Esophagus (tissue), 2 donors: ENCODE measurements at regions not wholly inside any gene's neighbourhood (a gene's known extent, or its start where the extent isn't known, plus 50 kb on each side); places are given as distances from the start of the nearest gene placed in this dataset.

ENCODE experiments used
- H3K27ac ChIP-seq, 2 donors: one replicate each; pipeline ENCODE4 v1.5.1; 2013; ENCODE audit warnings: low read depth in 2 of 2, mild to moderate bottlenecking in 2 of 2, inconsistent platforms in 1 of 2, low read length in 1 of 2, moderate library complexity in 1 of 2
- H3K27me3 ChIP-seq, 2 donors: one replicate each; pipeline ENCODE4 v1.6.1; 2013; ENCODE audit warnings: low read length in 2 of 2, control low read depth in 1 of 2, mild to moderate bottlenecking in 1 of 2; ENCODE audit not compliant: insufficient read depth in 2 of 2, control insufficient read depth in 1 of 2
- H3K36me3 ChIP-seq, 2 donors: one replicate each; pipeline ENCODE4 v1.6.1; 2013; ENCODE audit warnings: low read length in 1 of 2; ENCODE audit not compliant: control insufficient read depth in 2 of 2, insufficient read depth in 2 of 2
- H3K4me1 ChIP-seq, 2 donors: one replicate each; pipeline ENCODE4 v1.6.1; 2013; ENCODE audit warnings: low read length in 1 of 2; ENCODE audit not compliant: control insufficient read depth in 2 of 2, insufficient read depth in 2 of 2
- H3K4me3 ChIP-seq, 2 donors: one replicate each; pipeline ENCODE4 v1.5.1; 2013; ENCODE audit warnings: low read length in 2 of 2, mild to moderate bottlenecking in 2 of 2, low read depth in 1 of 2, moderate library complexity in 1 of 2
- H3K9me3 ChIP-seq, 2 donors: one replicate each; pipeline ENCODE4 v1.6.1; 2013; ENCODE audit warnings: mild to moderate bottlenecking in 2 of 2, low read depth in 1 of 2, low read length in 1 of 2, moderate library complexity in 1 of 2; ENCODE audit not compliant: control insufficient read depth in 2 of 2, insufficient read depth in 1 of 2
- WGBS, 2 donors: extraction: QIAGEN DNeasy Blood & Tissue Kit; methylation state at CpG; one replicate each; pipeline ENCODE4 v1.1.7; 2013; 5-methylcytosine and 5-hydroxymethylcytosine counted together
- donor health status: healthy with polysubstance abuse.
- donor health status: Bipolar disorder and iron deficiency.

GRCh38 chr2:147578529-147578928 lies 266.3 kb upstream of the ACVR2A start:
- no peaks in the 10 kb centered on the region for H3K36me3 ChIP-seq
- 85 to 90% methylated on average over 3 of the region's 3 CpGs for WGBS, 2 donors
- H3K4me1 ChIP-seq = no peaks in the 10 kb centered on the region
- H3K27ac ChIP-seq = no peak overlapping the region
- no peak overlapping the region for H3K4me3 ChIP-seq
- no peaks in the 10 kb centered on the region for H3K9me3 ChIP-seq
- no peaks in the 10 kb centered on the region for H3K27me3 ChIP-seq

GRCh38 chr2:147577998-147578380 lies 266.8 kb upstream of the ACVR2A start:
- no peak overlapping the region for H3K27ac ChIP-seq

GRCh38 chr2:147577323-147577997 lies 267.4 kb upstream of the ACVR2A start:
- no peaks in the 10 kb centered on the region for H3K36me3 ChIP-seq
- H3K4me1 ChIP-seq = no peaks in the 10 kb centered on the region
- no peaks in the 10 kb centered on the region for H3K9me3 ChIP-seq
- H3K27me3 ChIP-seq = no peaks in the 10 kb centered on the region
- no peak overlapping the region for H3K27ac ChIP-seq
- no peak overlapping the region for H3K4me3 ChIP-seq
- WGBS, 2 donors = 71% methylated on average over 8 of the region's 8 CpGs

More at GRCh38 chr2:147577998-147578380, 266.8 kb upstream of the ACVR2A start:
- H3K36me3 ChIP-seq = no peaks in the 10 kb centered on the region
- 98% methylated on average over 2 of the region's 2 CpGs for WGBS, 2 donors
- H3K9me3 ChIP-seq = no peaks in the 10 kb centered on the region
- no peaks in the 10 kb centered on the region for H3K4me1 ChIP-seq
- H3K27me3 ChIP-seq = no peaks in the 10 kb centered on the region
- no peak overlapping the region for H3K4me3 ChIP-seq

GRCh38 chr2:147575106-147575505 lies 269.7 kb upstream of the ACVR2A start:
- Histone ChIP-seq H3K36me3 (no peaks in the 10 kb centered on the region), H3K4me3 (no peak overlapping the region), H3K27me3 (no peaks in the 10 kb centered on the region), H3K27ac (no peak overlapping the region), H3K4me1 (no peaks in the 10 kb centered on the region), H3K9me3 (no peaks in the 10 kb centered on the region)
- WGBS, 2 donors = 78 to 79% methylated on average over 3 of the region's 3 CpGs

- H3K27me3 ChIP-seq = no peaks in the 10 kb centered on the region
- no peaks in the 10 kb centered on the region for H3K9me3 ChIP-seq
- H3K4me1 ChIP-seq = no peaks in the 10 kb centered on the region
- H3K36me3 ChIP-seq = no peaks in the 10 kb centered on the region
- no peak overlapping the region for H3K4me3 ChIP-seq
- no peak overlapping the region for H3K27ac ChIP-seq
- 45 to 79% methylated on average over 2 of the region's 2 CpGs for WGBS, 2 donors
Measured at GRCh38 chr2:147572622-147573021, 272.2 kb upstream of the ACVR2A start.

- no peaks in the 10 kb centered on the region for H3K4me1 ChIP-seq
- 33 to 42% methylated on average over 3 of the region's 3 CpGs for WGBS, 2 donors
- H3K27ac ChIP-seq = no peak overlapping the region
- H3K27me3 ChIP-seq = no peaks in the 10 kb centered on the region
- H3K9me3 ChIP-seq = no peaks in the 10 kb centered on the region
- no peaks in the 10 kb centered on the region for H3K36me3 ChIP-seq
- no peak overlapping the region for H3K4me3 ChIP-seq
Measured at GRCh38 chr2:147569426-147569825, 275.4 kb upstream of the ACVR2A start.

GRCh38 chr2:147568109-147568508 lies 276.7 kb upstream of the ACVR2A start:
- no peaks in the 10 kb centered on the region for H3K36me3 ChIP-seq
- H3K4me3 ChIP-seq = no peak overlapping the region
- no peak overlapping the region for H3K27ac ChIP-seq
- 85 to 92% methylated on average over 3 of the region's 3 CpGs for WGBS, 2 donors
- no peaks in the 10 kb centered on the region for H3K9me3 ChIP-seq
- H3K27me3 ChIP-seq = no peaks in the 10 kb centered on the region
- no peaks in the 10 kb centered on the region for H3K4me1 ChIP-seq

GRCh38 chr2:147567136-147567535 lies 277.7 kb upstream of the ACVR2A start:
- Histone ChIP-seq H3K9me3 (no peaks in the 10 kb centered on the region), H3K27me3 (no peaks in the 10 kb centered on the region), H3K4me1 (no peaks in the 10 kb centered on the region), H3K27ac (no peak overlapping the region), H3K4me3 (no peak overlapping the region), H3K36me3 (no peaks in the 10 kb centered on the region)
- WGBS, 2 donors = 32 to 52% methylated on average over 2 of the region's 2 CpGs

- H3K27ac ChIP-seq = no peak overlapping the region
- H3K4me3 ChIP-seq = no peak overlapping the region
- no peaks in the 10 kb centered on the region for H3K27me3 ChIP-seq
- 57 to 69% methylated on average over 5 of the region's 5 CpGs for WGBS, 2 donors
- no peaks in the 10 kb centered on the region for H3K9me3 ChIP-seq
- H3K36me3 ChIP-seq = no peaks in the 10 kb centered on the region
- no peaks in the 10 kb centered on the region for H3K4me1 ChIP-seq
Measured at GRCh38 chr2:147560810-147561535, 283.9 kb upstream of the ACVR2A start.
